HEK293 (cell line): ENCODE measurements at regions not wholly inside any gene's neighbourhood (a gene's known extent, or its start where the extent isn't known, plus 50 kb on each side); places are given as distances from the start of the nearest gene placed in this dataset.
A peak's percentile ranks its signal among the peaks of the same experiment; 100 is the strongest.

Experiments used
- CTCF ChIA-PET: fragments of 350-600 bp; formaldehyde crosslinking; extraction: SDS; loops from one replicate; lab custom pipeline; 2021; ENCODE audit warnings: antibody characterized with exemption; lab: Yijun Ruan, JAX
- POLR2A ChIA-PET: fragments of 300-600 bp; formaldehyde crosslinking; extraction: SDS; loops from one replicate; lab custom pipeline; 2020; ENCODE audit warnings: antibody characterized with exemption, inconsistent platforms; lab: Yijun Ruan, JAX
- H3K27ac ChIP-seq: fragments of 200-500 bp; sonication (Bioruptor generic); 2 replicates; pipeline ENCODE4 v1.5.1; 2014; ENCODE audit warnings: low read depth, low read length, control low read depth, inconsistent platforms; ENCODE audit errors: extremely low read depth
- H3K36me3 ChIP-seq, 2 experiments: fragments of 200-500 bp in 1 of 2; sonication (Bioruptor generic) in 1 of 2; 1 replicate in 1 of 2; 2 replicates in 1 of 2; pipeline ENCODE4 v1.5.1; 2014 to 2017; ENCODE audit warnings: inconsistent platforms in 2 of 2, low read length in 2 of 2; ENCODE audit not compliant: control insufficient read depth in 2 of 2, insufficient read depth in 1 of 2
- H3K4me1 ChIP-seq: fragments of 200-500 bp; sonication (Bioruptor generic); 2 replicates; pipeline ENCODE4 v1.5.1; 2014; ENCODE audit warnings: mild to moderate bottlenecking, low read length, inconsistent platforms; ENCODE audit not compliant: control insufficient read depth, insufficient read depth
- H3K4me3 ChIP-seq: 2 replicates; pipeline ENCODE4 v1.5.1; 2011; ENCODE audit warnings: low read depth, mild to moderate bottlenecking, control low read depth, low read length, moderate library complexity
- H3K9me3 ChIP-seq: fragments of 200-500 bp; sonication (Bioruptor generic); 2 replicates; pipeline ENCODE4 v1.5.1; 2014; ENCODE audit warnings: low read depth, low read length, inconsistent platforms; ENCODE audit not compliant: control insufficient read depth, insufficient read depth
- GLIS1 ChIP-seq: fragments of 450-650 bp; formaldehyde crosslinking; IDR thresholded peaks from 2 replicates; pipeline ENCODE4 v1.5.1; 2016; ENCODE audit warnings: missing biosample characterization, missing genetic modification characterization
- OVOL3 ChIP-seq: fragments of 450-650 bp; formaldehyde crosslinking; IDR thresholded peaks from 2 replicates; pipeline ENCODE4 v1.5.1; 2016; ENCODE audit warnings: missing biosample characterization, missing genetic modification characterization
- REPIN1 ChIP-seq: fragments of 450-650 bp; formaldehyde crosslinking; IDR thresholded peaks from 2 replicates; pipeline ENCODE4 v1.5.1; 2017; ENCODE audit warnings: missing biosample characterization, missing genetic modification characterization, low read depth
- TSHZ1 ChIP-seq: fragments of 450-650 bp; formaldehyde crosslinking; IDR thresholded peaks from 2 replicates; pipeline ENCODE4 v1.5.1; 2016; ENCODE audit warnings: missing biosample characterization, missing genetic modification characterization, borderline replicate concordance
- ZBTB17 ChIP-seq: fragments of 450-650 bp; formaldehyde crosslinking; IDR thresholded peaks from 2 replicates; pipeline ENCODE4 v1.5.1; 2016; ENCODE audit warnings: missing biosample characterization, missing genetic modification characterization
- ZBTB20 ChIP-seq: fragments of 450-650 bp; formaldehyde crosslinking; IDR thresholded peaks from 2 replicates; pipeline ENCODE4 v1.5.1; 2016; ENCODE audit warnings: missing biosample characterization, missing genetic modification characterization
- ZIC2 ChIP-seq: fragments of 450-650 bp; formaldehyde crosslinking; IDR thresholded peaks from 2 replicates; pipeline ENCODE4 v1.5.1; 2016; ENCODE audit warnings: missing biosample characterization, missing genetic modification characterization
- ZNF138 ChIP-seq: fragments of 450-650 bp; formaldehyde crosslinking; IDR thresholded peaks from 2 replicates; pipeline ENCODE4 v1.5.1; 2016; ENCODE audit warnings: missing biosample characterization, missing genetic modification characterization, borderline replicate concordance
- ZNF140 ChIP-seq: fragments of 450-650 bp; formaldehyde crosslinking; IDR thresholded peaks from 2 replicates; pipeline ENCODE4 v1.5.1; 2016; ENCODE audit warnings: missing biosample characterization, missing genetic modification characterization
- ZNF155 ChIP-seq: fragments of 450-650 bp; formaldehyde crosslinking; IDR thresholded peaks from 2 replicates; pipeline ENCODE4 v1.5.1; 2016; ENCODE audit warnings: missing biosample characterization, missing genetic modification characterization
- ZNF16 ChIP-seq: fragments of 450-650 bp; formaldehyde crosslinking; IDR thresholded peaks from 2 replicates; pipeline ENCODE4 v1.5.1; 2016; ENCODE audit warnings: low read depth, missing biosample characterization, missing genetic modification characterization
- ZNF174 ChIP-seq: fragments of 450-650 bp; formaldehyde crosslinking; IDR thresholded peaks from 2 replicates; pipeline ENCODE4 v1.5.0; 2017; ENCODE audit warnings: missing biosample characterization, mild to moderate bottlenecking, missing genetic modification characterization
- ZNF184 ChIP-seq: fragments of 450-650 bp; IDR thresholded peaks from 2 replicates; pipeline ENCODE4 v1.5.1; 2018; ENCODE audit warnings: missing biosample characterization, mild to moderate bottlenecking, missing genetic modification characterization
- ZNF266 ChIP-seq: fragments of 450-650 bp; formaldehyde crosslinking; IDR thresholded peaks from 2 replicates; pipeline ENCODE4 v1.5.1; 2016; ENCODE audit warnings: missing biosample characterization, missing genetic modification characterization, low read depth
- ZNF311 ChIP-seq: fragments of 450-650 bp; formaldehyde crosslinking; IDR thresholded peaks from 2 replicates; pipeline ENCODE4 v1.5.1; 2017; ENCODE audit warnings: missing biosample characterization, missing genetic modification characterization, borderline replicate concordance
- ZNF324 ChIP-seq: fragments of 450-650 bp; formaldehyde crosslinking; IDR thresholded peaks from 2 replicates; pipeline ENCODE4 v1.5.1; 2016; ENCODE audit warnings: missing biosample characterization, missing genetic modification characterization
- ZNF366 ChIP-seq: fragments of 450-650 bp; formaldehyde crosslinking; conservative IDR thresholded peaks from 2 replicates; pipeline ENCODE4 v1.5.1; 2016; ENCODE audit warnings: missing biosample characterization, missing genetic modification characterization
- ZNF394 ChIP-seq: fragments of 450-650 bp; formaldehyde crosslinking; IDR thresholded peaks from 2 replicates; pipeline ENCODE4 v1.5.1; 2016; ENCODE audit warnings: missing biosample characterization, missing genetic modification characterization, mild to moderate bottlenecking, moderate library complexity, borderline replicate concordance
- ZNF560 ChIP-seq: fragments of 450-650 bp; formaldehyde crosslinking; IDR thresholded peaks from 2 replicates; pipeline ENCODE4 v1.5.1; 2017; ENCODE audit warnings: missing biosample characterization, missing genetic modification characterization, borderline replicate concordance
- ZNF561 ChIP-seq: fragments of 450-650 bp; IDR thresholded peaks from 2 replicates; pipeline ENCODE4 v1.5.1; 2018; ENCODE audit warnings: missing biosample characterization, missing genetic modification characterization, borderline replicate concordance
- ZNF600 ChIP-seq: fragments of 450-650 bp; formaldehyde crosslinking; IDR thresholded peaks from 2 replicates; pipeline ENCODE4 v1.5.1; 2016; ENCODE audit warnings: missing biosample characterization, missing genetic modification characterization
- ZNF658 ChIP-seq: fragments of 450-650 bp; formaldehyde crosslinking; IDR thresholded peaks from 2 replicates; pipeline ENCODE4; 2016; ENCODE audit warnings: missing biosample characterization, missing genetic modification characterization
- ZNF830 ChIP-seq: fragments of 450-650 bp; IDR thresholded peaks from 2 replicates; pipeline ENCODE4 v1.5.0; 2018; ENCODE audit warnings: missing biosample characterization, missing genetic modification characterization, low read depth, mild to moderate bottlenecking, moderate library complexity
- ZSCAN5A ChIP-seq: fragments of 450-650 bp; formaldehyde crosslinking; IDR thresholded peaks from 2 replicates; pipeline ENCODE4 v1.5.1; 2016; ENCODE audit warnings: missing biosample characterization, missing genetic modification characterization
- TF ChIP-seq, protein P1 (sequence below): fragments of 450-650 bp; formaldehyde crosslinking; IDR thresholded peaks from 2 replicates; pipeline ENCODE4 v1.5.1; 2016; ENCODE audit warnings: missing biosample characterization, missing genetic modification characterization
- TF ChIP-seq, protein P2 (sequence below): fragments of 450-650 bp; formaldehyde crosslinking; IDR thresholded peaks from 2 replicates; pipeline ENCODE4 v1.5.1; 2016; ENCODE audit warnings: missing biosample characterization, missing genetic modification characterization

DNA sequence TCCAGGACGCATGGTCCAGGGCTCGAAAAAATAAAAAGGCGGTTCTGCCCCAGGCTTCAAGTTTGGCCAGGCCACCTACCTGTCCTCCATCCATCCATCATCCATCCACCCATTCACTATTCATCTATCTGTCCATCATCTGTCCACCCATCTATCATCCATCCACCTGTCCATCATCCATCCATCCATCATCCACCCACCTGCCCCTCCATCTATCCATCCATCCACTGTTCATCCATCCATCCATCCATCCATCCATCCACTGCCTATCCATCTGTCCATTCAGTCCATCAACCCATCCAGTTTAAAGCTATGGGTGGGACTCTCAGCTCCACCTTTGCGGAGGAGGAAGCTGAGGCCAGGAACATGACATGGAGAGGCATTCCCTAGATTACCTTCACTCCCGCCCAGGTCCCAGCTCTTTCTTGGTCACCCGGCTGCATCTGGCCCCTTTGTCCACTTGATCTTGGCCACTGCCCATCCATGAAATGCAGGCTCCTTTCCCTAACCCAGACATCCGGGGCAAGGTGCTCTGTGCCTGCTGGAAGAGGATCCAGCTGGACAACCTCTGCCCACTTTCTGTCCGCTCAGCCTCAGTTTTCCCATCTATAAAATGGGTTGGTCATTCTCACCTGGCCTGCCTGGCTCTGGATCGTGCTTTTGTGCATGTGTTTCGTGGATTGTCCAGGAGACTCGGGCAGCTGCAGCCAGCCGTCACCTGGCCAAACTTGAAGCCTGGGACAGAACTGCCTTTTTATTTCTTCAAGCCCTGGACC is 236.0 kb upstream of the CIBAR2 start:
- Histone ChIP-seq H3K27ac (no peak overlapping the region), H3K4me3 (no peak overlapping the region), H3K9me3 (no peaks in the 10 kb centered on the region), H3K4me1 (no peaks in the 10 kb centered on the region), H3K36me3 (no peaks in the 10 kb centered on the region)
- CTCF ChIA-PET: interaction anchor here (0.6 to 2.3 kb wide), 14 partner anchors 13 to 369 kb away, joined by 3 to 8 read pairs (median 3); no protein-coding TSS in a partner anchor
- TF ChIP-seq REPIN1 (tag by site-specific recombination): no peak
- TF ChIP-seq OVOL3 (tag by site-specific recombination): no peak
- TF ChIP-seq ZNF394: no peak
- TF ChIP-seq ZNF658 (tag by site-specific recombination): no peak
- TF ChIP-seq ZNF561: no peak
- no peak for TF ChIP-seq ZSCAN5A
- TF ChIP-seq ZNF174 (tag by site-specific recombination): no peak
- no peak for TF ChIP-seq ZNF324 (tag by site-specific recombination)
- TF ChIP-seq ZNF16 (tag by site-specific recombination): no peak
- TF ChIP-seq, protein P1, sequence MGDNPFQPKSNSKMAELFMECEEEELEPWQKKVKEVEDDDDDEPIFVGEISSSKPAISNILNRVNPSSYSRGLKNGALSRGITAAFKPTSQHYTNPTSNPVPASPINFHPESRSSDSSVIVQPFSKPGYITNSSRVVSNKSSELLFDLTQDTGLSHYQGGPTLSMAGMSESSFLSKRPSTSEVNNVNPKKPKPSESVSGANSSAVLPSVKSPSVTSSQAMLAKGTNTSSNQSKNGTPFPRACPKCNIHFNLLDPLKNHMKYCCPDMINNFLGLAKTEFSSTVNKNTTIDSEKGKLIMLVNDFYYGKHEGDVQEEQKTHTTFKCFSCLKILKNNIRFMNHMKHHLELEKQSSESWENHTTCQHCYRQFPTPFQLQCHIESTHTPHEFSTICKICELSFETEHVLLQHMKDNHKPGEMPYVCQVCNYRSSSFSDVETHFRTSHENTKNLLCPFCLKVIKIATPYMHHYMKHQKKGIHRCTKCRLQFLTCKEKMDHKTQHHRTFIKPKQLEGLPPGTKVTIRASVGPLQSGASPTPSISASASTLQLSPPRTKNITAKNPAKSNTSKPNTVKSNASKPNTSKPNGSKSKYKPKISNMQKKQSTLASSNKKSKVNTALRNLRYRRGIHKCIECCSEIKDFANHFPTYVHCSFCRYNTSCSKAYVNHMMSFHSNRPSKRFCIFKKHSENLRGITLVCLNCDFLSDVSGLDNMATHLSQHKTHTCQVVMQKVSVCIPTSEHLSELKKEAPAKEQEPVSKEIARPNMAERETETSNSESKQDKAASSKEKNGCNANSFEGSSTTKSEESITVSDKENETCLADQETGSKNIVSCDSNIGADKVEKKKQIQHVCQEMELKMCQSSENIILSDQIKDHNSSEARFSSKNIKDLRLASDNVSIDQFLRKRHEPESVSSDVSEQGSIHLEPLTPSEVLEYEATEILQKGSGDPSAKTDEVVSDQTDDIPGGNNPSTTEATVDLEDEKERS (tag by site-specific recombination): no peak
- no peak for TF ChIP-seq ZNF184 (tag by site-specific recombination)
- TF ChIP-seq ZBTB17 (tag by site-specific recombination): 0 out of 2 replicates have a peak, but pooled peaks have one; percentile 18
- TF ChIP-seq ZNF560 (tag by site-specific recombination): no peak
- TF ChIP-seq ZNF366 (tag by site-specific recombination): peak; percentile 96
- peak; percentile 55; the same call in 1 of the 2 replicates for TF ChIP-seq TSHZ1 (tag by site-specific recombination)
- no peak for TF ChIP-seq ZNF830 (tag by site-specific recombination)
- POLR2A ChIA-PET: no interaction called here

DNA sequence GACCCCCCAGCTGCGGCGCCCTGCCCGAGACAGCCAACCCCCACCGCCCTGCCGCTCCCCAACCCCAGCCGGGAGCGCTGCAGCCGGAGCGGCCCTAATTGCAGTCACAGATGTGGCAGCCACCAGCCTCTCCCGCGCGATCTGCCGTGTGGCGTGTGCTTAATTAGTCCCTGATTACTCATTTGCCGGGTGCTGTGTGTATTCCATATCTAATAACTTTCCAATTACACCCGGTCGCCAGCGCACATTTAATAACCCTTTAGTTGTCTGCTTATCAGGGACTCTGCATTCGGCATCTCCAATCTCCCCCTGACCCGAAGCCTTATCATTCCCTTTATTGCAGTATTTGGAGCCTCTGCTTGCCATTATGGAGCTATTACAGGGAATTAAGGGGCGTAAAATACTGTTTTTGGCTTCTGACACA is 236.7 kb upstream of the CIBAR2 start:
- ChIA-PET CTCF (interaction anchor here (0.5 to 2.3 kb wide), 5 partner anchors 15 to 1283 kb away, joined by 3 to 8 read pairs (median 3); no protein-coding TSS in a partner anchor), POLR2A (no interaction called here)
- no peaks in the 10 kb centered on the region for H3K9me3 ChIP-seq
- H3K36me3 ChIP-seq: no peaks in the 10 kb centered on the region
- no peaks in the 10 kb centered on the region for H3K4me1 ChIP-seq
- H3K27ac ChIP-seq: no peak overlapping the region
- no peak overlapping the region for H3K4me3 ChIP-seq
- TF ChIP-seq ZNF266 (tag by site-specific recombination): no peak
- no peak for TF ChIP-seq ZNF311 (tag by site-specific recombination)
- no peak for TF ChIP-seq GLIS1 (tag by site-specific recombination)
- TF ChIP-seq ZIC2 (tag by site-specific recombination): no peak
- TF ChIP-seq ZNF138 (tag by site-specific recombination): no peak
- no peak for TF ChIP-seq ZBTB20 (tag by site-specific recombination)
- no peak for TF ChIP-seq ZNF600 (tag by site-specific recombination)
- TF ChIP-seq, protein P2, sequence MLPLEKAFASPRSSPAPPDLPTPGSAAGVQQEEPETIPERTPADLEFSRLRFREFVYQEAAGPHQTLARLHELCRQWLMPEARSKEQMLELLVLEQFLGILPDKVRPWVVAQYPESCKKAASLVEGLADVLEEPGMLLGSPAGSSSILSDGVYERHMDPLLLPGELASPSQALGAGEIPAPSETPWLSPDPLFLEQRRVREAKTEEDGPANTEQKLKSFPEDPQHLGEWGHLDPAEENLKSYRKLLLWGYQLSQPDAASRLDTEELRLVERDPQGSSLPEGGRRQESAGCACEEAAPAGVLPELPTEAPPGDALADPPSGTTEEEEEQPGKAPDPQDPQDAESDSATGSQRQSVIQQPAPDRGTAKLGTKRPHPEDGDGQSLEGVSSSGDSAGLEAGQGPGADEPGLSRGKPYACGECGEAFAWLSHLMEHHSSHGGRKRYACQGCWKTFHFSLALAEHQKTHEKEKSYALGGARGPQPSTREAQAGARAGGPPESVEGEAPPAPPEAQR (tag by site-specific recombination): no peak
- TF ChIP-seq ZNF140: no peak
- TF ChIP-seq ZNF830 (tag by site-specific recombination): no peak
- TF ChIP-seq ZNF155 (tag by site-specific recombination): no peak
